Transverse colon (tissue), 4 donors: ENCODE measurements at regions not wholly inside any gene's neighbourhood (a gene's known extent, or its start where the extent isn't known, plus 50 kb on each side); places are given as distances from the start of the nearest gene placed in this dataset.

Source experiments
- POLR2AphosphoS5 ChIP-seq, 3 donors: sonication (generic); formaldehyde crosslinking; IDR thresholded peaks; one replicate each; pipeline ENCODE4 v1.6.1; 2016; ENCODE audit warnings: antibody characterized with exemption in 3 of 3
- TF ChIP-seq, protein P1 (sequence below), 5 experiments: fragments of 200-600 bp in 3 of 5; fragments of 450-650 bp in 2 of 5; sonication (generic) in 3 of 5; IDR thresholded peaks; 1 replicate in 2 of 5; 2 replicates in 3 of 5; pipeline ENCODE4 v1.5.1; 2016 to 2017; ENCODE audit warnings: antibody characterized with exemption in 5 of 5, inconsistent platforms in 3 of 5, mild to moderate bottlenecking in 2 of 5, moderate library complexity in 1 of 5

GRCh38 chr12:126396536-126396935 is 1331.3 kb downstream of the AACS start:
- TF ChIP-seq, protein P1, sequence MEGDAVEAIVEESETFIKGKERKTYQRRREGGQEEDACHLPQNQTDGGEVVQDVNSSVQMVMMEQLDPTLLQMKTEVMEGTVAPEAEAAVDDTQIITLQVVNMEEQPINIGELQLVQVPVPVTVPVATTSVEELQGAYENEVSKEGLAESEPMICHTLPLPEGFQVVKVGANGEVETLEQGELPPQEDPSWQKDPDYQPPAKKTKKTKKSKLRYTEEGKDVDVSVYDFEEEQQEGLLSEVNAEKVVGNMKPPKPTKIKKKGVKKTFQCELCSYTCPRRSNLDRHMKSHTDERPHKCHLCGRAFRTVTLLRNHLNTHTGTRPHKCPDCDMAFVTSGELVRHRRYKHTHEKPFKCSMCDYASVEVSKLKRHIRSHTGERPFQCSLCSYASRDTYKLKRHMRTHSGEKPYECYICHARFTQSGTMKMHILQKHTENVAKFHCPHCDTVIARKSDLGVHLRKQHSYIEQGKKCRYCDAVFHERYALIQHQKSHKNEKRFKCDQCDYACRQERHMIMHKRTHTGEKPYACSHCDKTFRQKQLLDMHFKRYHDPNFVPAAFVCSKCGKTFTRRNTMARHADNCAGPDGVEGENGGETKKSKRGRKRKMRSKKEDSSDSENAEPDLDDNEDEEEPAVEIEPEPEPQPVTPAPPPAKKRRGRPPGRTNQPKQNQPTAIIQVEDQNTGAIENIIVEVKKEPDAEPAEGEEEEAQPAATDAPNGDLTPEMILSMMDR (IDR thresholded peaks at IDR 0.05), result no peak
- no peak for TF ChIP-seq POLR2AphosphoS5 (IDR thresholded peaks at IDR 0.05)
